ENCODE measurements at regions not wholly inside any gene's neighbourhood (a gene's known extent, or its start where the extent isn't known, plus 50 kb on each side); places are given as distances from the start of the nearest gene placed in this dataset.

DNA sequence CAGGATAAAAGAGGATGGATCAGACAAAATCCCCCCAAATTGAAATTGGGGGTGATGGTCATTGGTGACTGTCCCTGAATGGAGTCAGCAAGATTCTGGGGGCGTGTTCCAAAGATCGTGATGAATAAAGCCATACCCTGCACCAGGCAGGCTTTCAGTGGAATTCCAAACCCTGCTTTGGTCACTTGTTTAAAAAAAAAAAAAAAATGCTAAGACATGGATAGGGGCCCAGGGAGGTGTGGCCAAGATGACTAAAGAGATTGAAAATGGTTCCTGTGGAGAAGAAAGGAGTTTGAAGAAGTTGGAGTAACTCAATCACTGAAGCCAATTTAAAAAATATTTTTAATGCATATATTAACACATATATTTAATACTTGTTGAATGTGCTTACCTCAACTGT, 161.4 kb upstream of the KCNG1 start:
- 75 to 79% methylated on average over 2 of the region's 2 CpGs for WGBS, 2 donors
- Histone ChIP-seq H3K4me1 (no peaks in the 10 kb centered on the region), H3K36me3 (no peaks in the 10 kb centered on the region), H3K9me3 (no peaks in the 10 kb centered on the region), H3K27me3 (peaks cover 0 to 47% (median 26%) of the 10 kb centered on the region in 7 donors), H3K4me3 (no peak overlapping the region), H3K27ac (no peak overlapping the region)
- intact Hi-C loops (cut with DNase I), result no loop called here
- no peak for TF ChIP-seq CTCF (IDR thresholded peaks at IDR 0.05)
- DNase-seq (no peak), ATAC-seq (no peak)

- no peak for DNase-seq
- Histone ChIP-seq H3K27me3 (peaks cover 0 to 50% (median 21%) of the 10 kb centered on the region in 7 donors), H3K27ac (no peak overlapping the region), H3K4me1 (no peaks in the 10 kb centered on the region), H3K4me3 (no peak overlapping the region), H3K9me3 (no peaks in the 10 kb centered on the region), H3K36me3 (no peaks in the 10 kb centered on the region)
- 94 to 98% methylated on average over 1 of the region's 1 CpG for WGBS, 2 donors
- ATAC-seq, result no peak
- intact Hi-C loops (cut with DNase I), result no loop called here
- no peak for TF ChIP-seq CTCF (IDR thresholded peaks at IDR 0.05)
Measured at GRCh38 chr20:51183451-51183850, 160.5 kb upstream of the KCNG1 start.

DNA sequence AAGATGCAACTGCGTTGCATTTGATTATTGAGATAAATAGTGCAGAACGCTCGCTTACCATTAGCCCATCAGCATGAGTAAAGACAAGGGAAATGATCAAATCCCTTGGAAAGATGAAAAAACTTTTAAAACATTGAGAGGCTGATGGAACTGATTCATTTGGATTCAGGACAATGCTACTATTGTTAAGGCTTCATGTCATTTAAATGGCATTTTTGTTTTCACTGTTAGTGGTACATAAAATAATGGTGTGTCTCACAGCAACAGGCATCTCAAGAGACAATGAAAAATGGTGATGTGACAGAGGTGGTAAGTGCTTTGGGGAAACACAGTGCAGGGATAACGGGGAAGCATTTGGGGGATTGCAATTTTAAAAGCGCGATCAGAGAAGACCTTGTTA, 159.7 kb upstream of the KCNG1 start:
- DNase-seq, result no peak
- no peak for ATAC-seq
- 78 to 84% methylated on average over 6 of the region's 6 CpGs for WGBS, 2 donors
- Histone ChIP-seq H3K4me1 (no peaks in the 10 kb centered on the region), H3K27ac (no peak overlapping the region), H3K36me3 (no peaks in the 10 kb centered on the region), H3K9me3 (no peaks in the 10 kb centered on the region), H3K4me3 (no peak overlapping the region), H3K27me3 (peaks cover 0 to 51% (median 20%) of the 10 kb centered on the region in 7 donors)
- intact Hi-C loops (cut with DNase I), result no loop called here
- no peak for TF ChIP-seq CTCF (IDR thresholded peaks at IDR 0.05)

DNA sequence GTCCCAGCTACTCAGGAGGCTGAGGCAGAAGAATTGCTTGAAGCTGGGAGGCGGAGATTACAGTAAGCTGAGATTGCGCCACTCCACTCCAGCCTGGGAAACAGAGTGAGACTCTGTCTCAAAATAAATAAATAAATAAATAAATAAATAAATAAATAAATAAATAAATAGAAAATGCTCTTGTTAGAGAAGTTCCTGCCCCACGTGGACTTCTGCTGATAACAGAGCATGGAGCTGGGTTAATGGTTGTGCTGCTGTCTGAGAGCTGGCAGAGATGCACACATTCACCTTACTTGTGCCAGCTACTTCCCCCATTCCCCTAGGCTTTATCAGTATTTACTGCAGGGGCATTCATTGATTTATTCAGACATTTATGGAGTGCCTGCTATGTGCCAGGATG, 155.2 kb upstream of the KCNG1 start:
- DNase-seq (no peak), ATAC-seq (no peak)
- Histone ChIP-seq H3K27me3 (peaks cover 0 to 43% (median 25%) of the 10 kb centered on the region in 7 donors), H3K4me1 (no peaks in the 10 kb centered on the region), H3K9me3 (no peaks in the 10 kb centered on the region), H3K27ac (no peak overlapping the region), H3K36me3 (no peaks in the 10 kb centered on the region), H3K4me3 (no peak overlapping the region)
- TF ChIP-seq CTCF (IDR thresholded peaks at IDR 0.05), result no peak
- intact Hi-C loops (cut with DNase I), result no loop called here
- 69 to 70% methylated on average over 3 of the region's 3 CpGs for WGBS, 2 donors

Measured in heart right ventricle (tissue), 16 donors.